Panc1 (cell line): ENCODE measurements at regions not wholly inside any gene's neighbourhood (a gene's known extent, or its start where the extent isn't known, plus 50 kb on each side); places are given as distances from the start of the nearest gene placed in this dataset.

Source experiments
- ATAC-seq: fragments of 200-7000 bp; cut with Tn5 transposase; 2 replicates; pipeline ENCODE4 v1.9.1; 2020; ENCODE audit warnings: mild to moderate bottlenecking, moderate library complexity
- BruUV-seq: library from RNA; stranded (reverse); fragments of 400-500 nt; replicated peaks from 2 replicates; lab custom pipeline; 2021; lab: Mats Ljungman, UMichigan
- CTCF ChIA-PET: fragments of 300-600 bp; sonication (Branson Sonifier 250); formaldehyde crosslinking; loops from one replicate; lab custom pipeline; 2022; ENCODE audit warnings: antibody characterized with exemption; lab: Charles Lee
- POLR2A ChIA-PET: fragments of 300-600 bp; sonication (Branson Sonifier 250); formaldehyde crosslinking; loops from one replicate; lab custom pipeline; 2022; ENCODE audit warnings: antibody characterized with exemption; lab: Charles Lee
- DNase-seq: peaks from one replicate; pipeline ENCODE4 v3.0.0-alpha.2; 2010; ENCODE audit warnings: low read depth, low spot score
- H3K27ac ChIP-seq: 2 replicates; pipeline ENCODE4 v1.5.1; 2011; ENCODE audit warnings: mild to moderate bottlenecking, low read length, inconsistent platforms
- H3K27me3 ChIP-seq: fragments of 200-500 bp; sonication (Bioruptor generic); 2 replicates; pipeline ENCODE4 v1.6.0; 2014; ENCODE audit warnings: low read length, inconsistent platforms; ENCODE audit not compliant: control insufficient read depth, insufficient read depth
- H3K36me3 ChIP-seq: fragments of 200-500 bp; sonication (Bioruptor generic); 2 replicates; pipeline ENCODE4 v1.5.1; 2014; ENCODE audit warnings: inconsistent platforms, mild to moderate bottlenecking, low read length, moderate library complexity; ENCODE audit not compliant: control insufficient read depth, insufficient read depth
- H3K4me1 ChIP-seq: 2 replicates; pipeline ENCODE4 v1.5.1; 2011; ENCODE audit warnings: inconsistent platforms, mild to moderate bottlenecking, low read length, moderate library complexity; ENCODE audit not compliant: control insufficient read depth, insufficient read depth
- H3K4me3 ChIP-seq, 2 experiments: 2 replicates each; pipeline ENCODE4 v1.5.1; 2011 to 2012; ENCODE audit warnings: low read depth in 2 of 2, low read length in 2 of 2, mild to moderate bottlenecking in 2 of 2, inconsistent platforms in 1 of 2, moderate library complexity in 1 of 2
- H3K9me3 ChIP-seq: fragments of 200-500 bp; sonication (Bioruptor generic); 2 replicates; pipeline ENCODE4 v1.5.1; 2014; ENCODE audit warnings: low read depth, mild to moderate bottlenecking, inconsistent platforms, low read length, moderate library complexity; ENCODE audit not compliant: control insufficient read depth, insufficient read depth
- POLR2AphosphoS5 ChIP-seq: IDR thresholded peaks from 2 replicates; pipeline ENCODE4 v1.6.1; 2012; ENCODE audit warnings: mild to moderate bottlenecking, low read depth, low read length, moderate library complexity
- REST ChIP-seq, 2 experiments: IDR thresholded peaks; 2 replicates each; pipeline ENCODE4 v1.6.1; 2011 to 2012; ENCODE audit warnings: low read depth in 2 of 2, control low read depth in 1 of 2, low read length in 1 of 2, mild to moderate bottlenecking in 1 of 2, moderate library complexity in 1 of 2; ENCODE audit not compliant: insufficient read depth in 1 of 2
- SIN3A ChIP-seq: IDR thresholded peaks from 2 replicates; pipeline ENCODE4 v1.6.1; 2012; ENCODE audit warnings: low read depth, mild to moderate bottlenecking, low read length, moderate library complexity, borderline replicate concordance; ENCODE audit not compliant: insufficient read depth
- TCF7L2 ChIP-seq: IDR thresholded peaks from 2 replicates; pipeline ENCODE4 v1.6.1; 2011; ENCODE audit warnings: mild to moderate bottlenecking, low read depth, low read length, inconsistent platforms
- in situ Hi-C: cut with HindIII; loops from 2 replicates; pipeline ENCODE4 v1.10.0; 2016; ENCODE audit warnings: low sequenced_read_pairs, low pct_unique_long_range_greater_than_20kb
- intact Hi-C: fragments of 100-400 bp; cut with micrococcal nuclease; formaldehyde crosslinking; loops from one replicate; pipeline ENCODE4 v1.10.0; 2022; ENCODE audit not compliant: unreplicated experiment
- TF ChIP-seq, protein P1 (sequence below): fragments of 450-650 bp; IDR thresholded peaks from 2 replicates; pipeline ENCODE4 v1.5.1; 2017; ENCODE audit warnings: mild to moderate bottlenecking

GRCh38 chr4:163613383-163613782, 118.9 kb downstream of the TMA16 start:
- ATAC-seq (no peak), DNase-seq (no peak)
- in situ Hi-C loops = no loop called here
- ChIA-PET POLR2A (no interaction called here), CTCF (no interaction called here)
- TF ChIP-seq POLR2AphosphoS5 = no peak
- TF ChIP-seq, protein P1, sequence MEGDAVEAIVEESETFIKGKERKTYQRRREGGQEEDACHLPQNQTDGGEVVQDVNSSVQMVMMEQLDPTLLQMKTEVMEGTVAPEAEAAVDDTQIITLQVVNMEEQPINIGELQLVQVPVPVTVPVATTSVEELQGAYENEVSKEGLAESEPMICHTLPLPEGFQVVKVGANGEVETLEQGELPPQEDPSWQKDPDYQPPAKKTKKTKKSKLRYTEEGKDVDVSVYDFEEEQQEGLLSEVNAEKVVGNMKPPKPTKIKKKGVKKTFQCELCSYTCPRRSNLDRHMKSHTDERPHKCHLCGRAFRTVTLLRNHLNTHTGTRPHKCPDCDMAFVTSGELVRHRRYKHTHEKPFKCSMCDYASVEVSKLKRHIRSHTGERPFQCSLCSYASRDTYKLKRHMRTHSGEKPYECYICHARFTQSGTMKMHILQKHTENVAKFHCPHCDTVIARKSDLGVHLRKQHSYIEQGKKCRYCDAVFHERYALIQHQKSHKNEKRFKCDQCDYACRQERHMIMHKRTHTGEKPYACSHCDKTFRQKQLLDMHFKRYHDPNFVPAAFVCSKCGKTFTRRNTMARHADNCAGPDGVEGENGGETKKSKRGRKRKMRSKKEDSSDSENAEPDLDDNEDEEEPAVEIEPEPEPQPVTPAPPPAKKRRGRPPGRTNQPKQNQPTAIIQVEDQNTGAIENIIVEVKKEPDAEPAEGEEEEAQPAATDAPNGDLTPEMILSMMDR = no peak
- TF ChIP-seq TCF7L2 = no peak
- TF ChIP-seq REST (IDR thresholded peaks at IDR 0.05; ENCODE audit: insufficient read depth in 1 of 2, low read depth in 2 of 2, low read length in 1 of 2) = no peak
- TF ChIP-seq SIN3A = no peak
- Histone ChIP-seq H3K9me3 (no peaks in the 10 kb centered on the region), H3K4me3 (no peak overlapping the region), H3K4me1 (no peaks in the 10 kb centered on the region), H3K27me3 (no peaks in the 10 kb centered on the region), H3K36me3 (no peaks in the 10 kb centered on the region), H3K27ac (no peak overlapping the region)
- intact Hi-C loops = no loop called here
- BruUV-seq = no TSS peak

DNA sequence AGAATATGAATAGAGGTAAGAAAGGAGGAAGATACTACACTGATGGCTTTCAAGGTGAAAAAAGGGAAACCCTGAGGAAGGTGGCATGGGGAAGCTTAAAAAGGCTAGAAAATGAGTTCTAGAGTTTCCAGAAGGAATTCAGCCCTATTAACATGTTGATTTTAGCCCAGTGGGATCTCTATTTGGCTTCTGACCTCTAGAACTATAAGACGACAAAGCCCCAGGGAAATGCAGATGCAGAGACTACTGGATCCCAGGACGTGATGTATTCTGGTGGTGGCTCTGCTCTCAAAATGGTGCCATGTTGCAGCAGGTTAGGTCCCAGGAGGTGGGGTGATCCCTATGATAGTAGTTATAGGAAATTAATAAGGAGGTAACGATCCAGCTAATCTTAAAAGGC, 120.4 kb downstream of the TMA16 start:
- TF ChIP-seq, protein P1 = no peak
- TF ChIP-seq POLR2AphosphoS5 = no peak
- TF ChIP-seq REST (IDR thresholded peaks at IDR 0.05; ENCODE audit: insufficient read depth in 1 of 2, low read depth in 2 of 2, low read length in 1 of 2) = no peak
- TF ChIP-seq TCF7L2 = no peak
- TF ChIP-seq SIN3A = no peak
- no peak for DNase-seq
- in situ Hi-C loops (no loop called here), intact Hi-C loops (no loop called here)
- Histone ChIP-seq H3K9me3 (no peaks in the 10 kb centered on the region), H3K36me3 (no peaks in the 10 kb centered on the region), H3K4me3 (no peak overlapping the region), H3K27ac (no peak overlapping the region), H3K4me1 (no peaks in the 10 kb centered on the region), H3K27me3 (no peaks in the 10 kb centered on the region)
- ATAC-seq = no peak
- ChIA-PET POLR2A (no interaction called here), CTCF (no interaction called here)
- no TSS peak for BruUV-seq
